H1 (cell line): ENCODE measurements at regions not wholly inside any gene's neighbourhood (a gene's known extent, or its start where the extent isn't known, plus 50 kb on each side); places are given as distances from the start of the nearest gene placed in this dataset.

Source experiments
- CTCF ChIA-PET: fragments of 300-600 bp; sonication (Branson Sonifier 250); formaldehyde crosslinking; loops from one replicate; lab custom pipeline; 2021; ENCODE audit not compliant: partially characterized antibody; lab: Charles Lee
- POLR2A ChIA-PET: fragments of 300-600 bp; sonication (Branson Sonifier 250); formaldehyde crosslinking; loops from one replicate; lab custom pipeline; 2021; ENCODE audit warnings: inconsistent platforms; ENCODE audit not compliant: partially characterized antibody; lab: Charles Lee
- DNase-seq, 2 experiments: peaks; one replicate each; pipeline versions ENCODE4 v3.0.0 to v3.0.0-alpha.2; 2010 to 2022; ENCODE audit warnings: low spot score in 2 of 2, low read depth in 1 of 2, mixed read lengths in 1 of 2
- FAIRE-seq: peaks from 2 replicates; lab custom pipeline; 2011; peaks lifted over from hg19 to GRCh38; lab: Jason Lieb, UNC
- H2AFZ ChIP-seq: 2 replicates; pipeline ENCODE4 v1.8.1; 2012; ENCODE audit warnings: low read length, inconsistent platforms
- H2AK5ac ChIP-seq: 2 replicates; pipeline ENCODE4 v1.6.1; 2013; ENCODE audit warnings: low read depth, low read length
- H2BK120ac ChIP-seq: replicated peaks from 2 replicates; pipeline ENCODE3; 2013; ENCODE audit warnings: low read depth, low read length, inconsistent platforms
- H2BK12ac ChIP-seq: 2 replicates; pipeline ENCODE4 v1.6.1; 2013; ENCODE audit warnings: low read depth, low read length
- H2BK15ac ChIP-seq: 2 replicates; pipeline ENCODE4 v1.6.1; 2013; ENCODE audit warnings: low read length
- H2BK20ac ChIP-seq: 2 replicates; pipeline ENCODE4 v1.6.1; 2013; ENCODE audit warnings: low read length
- H2BK5ac ChIP-seq: 2 replicates; pipeline ENCODE4 v1.6.1; 2013; ENCODE audit warnings: low read depth, low read length
- H3K14ac ChIP-seq: 2 replicates; pipeline ENCODE4 v1.6.1; 2013; ENCODE audit warnings: inconsistent platforms; ENCODE audit not compliant: insufficient read length
- H3K18ac ChIP-seq: 2 replicates; pipeline ENCODE4 v1.6.1; 2013; ENCODE audit warnings: low read length; ENCODE audit errors: extremely low read depth
- H3K23ac ChIP-seq: 2 replicates; pipeline ENCODE4 v1.6.1; 2013; ENCODE audit warnings: inconsistent platforms; ENCODE audit not compliant: insufficient read length
- H3K23me2 ChIP-seq: 2 replicates; pipeline ENCODE4 v1.6.1; 2013; ENCODE audit warnings: low read depth, low read length
- H3K27ac ChIP-seq: 2 replicates; pipeline ENCODE4 v1.6.1; 2011; ENCODE audit warnings: low read depth, low read length, inconsistent platforms
- H3K27me3 ChIP-seq, 4 experiments: replicated peaks in 1 of 4; 1 replicate in 1 of 4; 2 replicates in 3 of 4; pipeline versions ENCODE4 v1.6.1 to v1.8.1; 2011 to 2013; ENCODE audit warnings: low read length in 3 of 4, mild to moderate bottlenecking in 3 of 4, inconsistent platforms in 2 of 4, mixed read lengths in 2 of 4, moderate library complexity in 1 of 4; ENCODE audit not compliant: control insufficient read depth in 3 of 4, insufficient read depth in 3 of 4; ENCODE audit errors: extremely low read depth in 1 of 4
- H3K36me3 ChIP-seq, 4 experiments: 2 replicates each; pipeline versions ENCODE4 v1.6.1 to v1.8.1; 2011 to 2013; ENCODE audit warnings: mild to moderate bottlenecking in 4 of 4, low read length in 3 of 4, moderate library complexity in 2 of 4, control low read depth in 1 of 4, inconsistent platforms in 1 of 4; ENCODE audit not compliant: insufficient read depth in 4 of 4, control insufficient read depth in 2 of 4
- H3K4ac ChIP-seq: replicated peaks from 2 replicates; pipeline ENCODE3; 2013; ENCODE audit warnings: low read length, low read depth, mixed read lengths, inconsistent platforms; ENCODE audit not compliant: insufficient read length
- H3K4me1 ChIP-seq, 4 experiments: replicated peaks in 1 of 4; 1 replicate in 1 of 4; 2 replicates in 3 of 4; pipeline versions ENCODE4 v1.6.1 to v1.8.1; 2011 to 2013; ENCODE audit warnings: low read length in 3 of 4, inconsistent platforms in 2 of 4, mixed read lengths in 1 of 4; ENCODE audit not compliant: insufficient read depth in 4 of 4, control insufficient read depth in 3 of 4
- H3K4me2 ChIP-seq, 2 experiments: 2 replicates each; pipeline versions ENCODE4 v1.6.1 to v1.8.1; 2011 to 2013; ENCODE audit warnings: low read depth in 2 of 2, low read length in 2 of 2, control low read depth in 1 of 2, inconsistent platforms in 1 of 2, mild to moderate bottlenecking in 1 of 2; ENCODE audit not compliant: insufficient read depth in 1 of 2
- H3K4me3 ChIP-seq, 4 experiments: fragments of 200-600, 300-600 bp in 1 of 4; sonication (generic), shearing (Covaris generic), sonication (Bioruptor Twin) in 1 of 4; 2 replicates each; pipeline versions ENCODE4 v1.5.1 to v1.8.1; 2011 to 2016; ENCODE audit warnings: low read length in 4 of 4, low read depth in 3 of 4, control low read depth in 2 of 4, inconsistent platforms in 2 of 4, mild to moderate bottlenecking in 2 of 4, mixed read lengths in 1 of 4, moderate library complexity in 1 of 4; ENCODE audit not compliant: insufficient read depth in 2 of 4; ENCODE audit errors: extremely low read depth in 1 of 4
- H3K56ac ChIP-seq: replicated peaks from 2 replicates; pipeline ENCODE3; 2013; ENCODE audit warnings: low read depth, mild to moderate bottlenecking, mixed read lengths, low read length, inconsistent platforms; ENCODE audit not compliant: insufficient read length
- H3K79me1 ChIP-seq: 2 replicates; pipeline ENCODE4 v1.6.1; 2013; ENCODE audit warnings: low read depth, low read length, control low read depth
- H3K79me2 ChIP-seq, 2 experiments: 2 replicates each; pipeline versions ENCODE4 v1.6.1 to v1.8.1; 2012 to 2013; ENCODE audit warnings: low read length in 2 of 2, mild to moderate bottlenecking in 2 of 2, inconsistent platforms in 1 of 2; ENCODE audit not compliant: insufficient read depth in 2 of 2, control insufficient read depth in 1 of 2
- H3K9ac ChIP-seq, 4 experiments: replicated peaks in 1 of 4; 1 replicate in 1 of 4; 2 replicates in 3 of 4; pipeline versions ENCODE4 v1.6.1 to v1.8.1; 2011 to 2013; ENCODE audit warnings: low read depth in 3 of 4, low read length in 3 of 4, control low read depth in 2 of 4, mild to moderate bottlenecking in 2 of 4, moderate library complexity in 2 of 4, inconsistent platforms in 1 of 4; ENCODE audit errors: extremely low read depth in 1 of 4
- H3K9me3 ChIP-seq, 2 experiments: 2 replicates each; pipeline versions ENCODE4 v1.6.1 to v1.8.1; 2012 to 2013; ENCODE audit warnings: mild to moderate bottlenecking in 2 of 2, moderate library complexity in 2 of 2, control low read depth in 1 of 2, inconsistent platforms in 1 of 2, low read depth in 1 of 2, low read length in 1 of 2, mixed read lengths in 1 of 2; ENCODE audit not compliant: insufficient read depth in 2 of 2
- H4K20me1 ChIP-seq, 2 experiments: replicated peaks in 1 of 2; 2 replicates each; pipeline versions ENCODE3 to v1.8.1; 2011 to 2013; ENCODE audit warnings: inconsistent platforms in 2 of 2, low read length in 2 of 2, mild to moderate bottlenecking in 1 of 2; ENCODE audit not compliant: insufficient read depth in 2 of 2, control insufficient read depth in 1 of 2
- H4K5ac ChIP-seq: 2 replicates; pipeline ENCODE4 v1.6.1; 2013; ENCODE audit warnings: low read length, low read depth, mixed read lengths, inconsistent platforms; ENCODE audit not compliant: insufficient read length
- H4K8ac ChIP-seq: 2 replicates; pipeline ENCODE4 v1.8.0; 2013; ENCODE audit warnings: mild to moderate bottlenecking, moderate library complexity, low read length, inconsistent platforms; ENCODE audit not compliant: insufficient read depth; ENCODE audit errors: extremely low read depth
- H4K91ac ChIP-seq: replicated peaks from 2 replicates; pipeline ENCODE3; 2013; ENCODE audit warnings: low read length, mixed read lengths, inconsistent platforms; ENCODE audit not compliant: insufficient read length
- WGBS, 2 experiments: shearing (Covaris generic) in 1 of 2; methylation state at CpG; one replicate each; pipeline versions ENCODE4 v1.1.6 to v1.1.7; 2013 to 2015; ENCODE audit warnings: low lambda C conversion rate in 2 of 2, mixed read lengths in 2 of 2, inconsistent platforms in 1 of 2, low coverage in 1 of 2, missing lambda C conversion rate in 1 of 2; ENCODE audit not compliant: insufficient replicate concordance in 2 of 2, insufficient coverage in 1 of 2, insufficient read length in 1 of 2; ENCODE audit errors: extremely low coverage in 1 of 2, missing lambda C conversion rate in 1 of 2; 5-methylcytosine and 5-hydroxymethylcytosine counted together
- TF ChIP-seq, protein P1 (sequence below): IDR thresholded peaks from 2 replicates; pipeline ENCODE4 v1.6.1; 2011; ENCODE audit warnings: low read length, improper control_type of control experiment

DNA sequence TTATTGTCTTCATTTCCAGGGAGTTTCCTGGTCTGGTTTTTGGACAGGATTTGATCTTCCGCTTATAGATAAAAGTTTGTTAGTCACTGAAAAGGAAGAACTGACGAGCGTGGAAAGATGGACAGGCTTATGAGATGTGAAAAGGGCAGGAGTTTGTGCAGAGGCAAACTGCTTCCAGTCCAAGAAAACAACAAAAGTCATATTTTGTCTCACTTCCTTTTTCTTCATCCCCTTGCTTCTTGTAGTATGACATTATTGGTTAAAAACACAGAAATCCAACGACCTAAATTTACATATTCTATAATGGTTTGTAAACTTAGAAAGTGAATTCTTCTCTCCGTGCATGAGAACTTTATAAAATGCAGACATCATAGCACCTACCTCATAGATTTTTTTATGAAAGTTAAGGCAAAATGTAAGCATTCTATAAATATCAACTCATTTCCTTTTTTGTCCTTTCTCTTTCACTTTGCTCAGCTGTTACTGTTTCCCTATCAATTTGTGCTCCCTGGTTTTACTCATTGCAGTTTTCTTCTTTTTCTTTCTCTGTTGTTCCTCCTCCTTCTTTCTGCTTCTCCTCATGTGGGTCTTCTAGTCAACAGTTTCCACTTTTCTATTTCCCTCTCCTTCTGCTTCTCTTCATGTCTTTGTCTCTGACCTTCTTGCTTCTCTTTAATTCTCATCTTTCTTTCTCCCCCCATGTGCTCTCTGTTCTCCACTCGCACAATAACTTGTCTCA is 370.2 kb downstream of the ARL4A start:
- Histone ChIP-seq H4K5ac (no peak overlapping the region), H3K4me2 (no peak overlapping the region), H3K4ac (no peak overlapping the region), H3K9me3 (no peaks in the 10 kb centered on the region), H3K27me3 (no peaks in the 10 kb centered on the region), H3K23ac (no peak overlapping the region), H3K4me1 (no peaks in the 10 kb centered on the region), H3K9ac (no peak overlapping the region), H3K14ac (no peak overlapping the region), H2BK12ac (no peak overlapping the region), H2AFZ (no peak overlapping the region), H3K4me3 (no peak overlapping the region), H4K8ac (no peak overlapping the region), H2AK5ac (no peak overlapping the region), H3K79me1 (no peaks in the 10 kb centered on the region), H3K36me3 (no peaks in the 10 kb centered on the region), H2BK15ac (no peak overlapping the region), H4K91ac (no peak overlapping the region), H4K20me1 (no peaks in the 10 kb centered on the region), H3K18ac (no peak overlapping the region), H3K79me2 (no peaks in the 10 kb centered on the region), H2BK20ac (no peak overlapping the region), H2BK5ac (no peak overlapping the region), H3K23me2 (no peaks in the 10 kb centered on the region), H3K56ac (no peak overlapping the region), H2BK120ac (no peak overlapping the region), H3K27ac (no peak overlapping the region)
- no peak for FAIRE-seq
- DNase-seq = no peak
- POLR2A ChIA-PET = no interaction called here
- CTCF ChIA-PET = interaction anchor here (0.5 kb wide), 1 partner anchor 1219 kb away, joined by 3 read pairs; no protein-coding TSS in a partner anchor
- TF ChIP-seq, protein P1, sequence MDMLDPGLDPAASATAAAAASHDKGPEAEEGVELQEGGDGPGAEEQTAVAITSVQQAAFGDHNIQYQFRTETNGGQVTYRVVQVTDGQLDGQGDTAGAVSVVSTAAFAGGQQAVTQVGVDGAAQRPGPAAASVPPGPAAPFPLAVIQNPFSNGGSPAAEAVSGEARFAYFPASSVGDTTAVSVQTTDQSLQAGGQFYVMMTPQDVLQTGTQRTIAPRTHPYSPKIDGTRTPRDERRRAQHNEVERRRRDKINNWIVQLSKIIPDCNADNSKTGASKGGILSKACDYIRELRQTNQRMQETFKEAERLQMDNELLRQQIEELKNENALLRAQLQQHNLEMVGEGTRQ = no peak
- WGBS, 2 experiments = 84% methylated on average over 6 of the region's 6 CpGs; no CpG with 5 or more reads in 1 of the 2 experiments
